Adrenal gland (tissue), 9 donors: ENCODE measurements at regions not wholly inside any gene's neighbourhood (a gene's known extent, or its start where the extent isn't known, plus 50 kb on each side); places are given as distances from the start of the nearest gene placed in this dataset.
"Not testable (repeated sequence)": the region's sequence is repeated elsewhere in the genome, so short reads cannot be mapped to it uniquely, and the experiment has no call there.

Experiments used
- DNase-seq, 7 donors: peaks; one replicate each; pipeline ENCODE4 v3.0.0-alpha.2; 2019 to 2020
- H3K27ac ChIP-seq, 5 donors: fragments of 200-600 bp; sonication (generic) in 4 of 5; 1 replicate in 3 of 5; 2 replicates in 2 of 5; pipeline versions ENCODE4 v1.5.1 to v1.8.0; 2016 to 2020; ENCODE audit warnings: mild to moderate bottlenecking in 1 of 5
- H3K27me3 ChIP-seq: fragments of 200-600 bp; 2 replicates; pipeline ENCODE4 v1.8.0; 2021
- H3K36me3 ChIP-seq, 2 donors: fragments of 200-600 bp; replicated peaks in 1 of 2; 1 replicate in 1 of 2; 2 replicates in 1 of 2; pipeline versions ENCODE4 v1.5.1 to v1.8.0; 2018 to 2022
- H3K4me1 ChIP-seq, 2 donors: fragments of 200-600 bp; replicated peaks in 1 of 2; 1 replicate in 1 of 2; 2 replicates in 1 of 2; pipeline versions ENCODE4 v1.5.1 to v1.8.0; 2018 to 2021
- H3K4me3 ChIP-seq, 4 donors: fragments of 200-600 bp; sonication (generic) in 3 of 4; one replicate each; pipeline ENCODE4 v1.5.1; 2016 to 2018
- H3K9me3 ChIP-seq, 3 donors: fragments of 200-600 bp; sonication (generic) in 1 of 3; replicated peaks in 1 of 3; 1 replicate in 2 of 3; 2 replicates in 1 of 3; pipeline versions ENCODE4 v1.5.1 to v1.8.0; 2016 to 2021
- POLR2A ChIP-seq, 2 donors: fragments of 450-650 bp; IDR thresholded peaks; one replicate each; pipeline ENCODE4 v1.6.1; 2017; ENCODE audit warnings: antibody characterized with exemption in 2 of 2, mild to moderate bottlenecking in 2 of 2, moderate library complexity in 1 of 2
- WGBS, 4 donors: extraction: QIAGEN DNeasy Blood & Tissue Kit in 2 of 4; methylation state at CpG; one replicate each; pipeline versions ENCODE4 v1.1.5 to v1.1.7; 2013 to 2017; 5-methylcytosine and 5-hydroxymethylcytosine counted together
- intact Hi-C, 2 donors: fragments of 100-400 bp; cut with DNase I; formaldehyde crosslinking; loops; one replicate each; pipeline versions ENCODE4 v1.14.1 to v1.15.0; 2022 to 2023
- TF ChIP-seq, protein P1 (sequence below), 6 experiments: fragments of 450-650 bp in 4 of 6; fragments of 200-600 bp in 2 of 6; sonication (generic) in 1 of 6; IDR thresholded peaks; 1 replicate in 5 of 6; 2 replicates in 1 of 6; pipeline versions ENCODE4 v1.5.1 to v1.8.0; 2016 to 2021; ENCODE audit warnings: antibody characterized with exemption in 6 of 6, mild to moderate bottlenecking in 2 of 6, moderate library complexity in 1 of 6
- donor health status: healthy with polysubstance abuse.
- donor health status: Bipolar disorder and iron deficiency.
- donor health status: DM: yes; HTN: yes; CAD: no.
- donor health status: DM: no; HTN: no; CAD: no.
- donor health status: DM: no; HTN: no; CAD: no.

GRCh38 chr4:64737026-64737853, 328.0 kb upstream of the TECRL start:
- Histone ChIP-seq H3K27ac (no peak overlapping the region), H3K4me1 (no peaks in the 10 kb centered on the region), H3K27me3 (no peaks in the 10 kb centered on the region), H3K4me3 (no peak overlapping the region), H3K36me3 (no peaks in the 10 kb centered on the region), H3K9me3 (no peaks in the 10 kb centered on the region)
- DNase-seq, result no peak
- intact Hi-C loops, result no loop called here
- TF ChIP-seq POLR2A (IDR thresholded peaks at IDR 0.05), result no peak
- TF ChIP-seq, protein P1, sequence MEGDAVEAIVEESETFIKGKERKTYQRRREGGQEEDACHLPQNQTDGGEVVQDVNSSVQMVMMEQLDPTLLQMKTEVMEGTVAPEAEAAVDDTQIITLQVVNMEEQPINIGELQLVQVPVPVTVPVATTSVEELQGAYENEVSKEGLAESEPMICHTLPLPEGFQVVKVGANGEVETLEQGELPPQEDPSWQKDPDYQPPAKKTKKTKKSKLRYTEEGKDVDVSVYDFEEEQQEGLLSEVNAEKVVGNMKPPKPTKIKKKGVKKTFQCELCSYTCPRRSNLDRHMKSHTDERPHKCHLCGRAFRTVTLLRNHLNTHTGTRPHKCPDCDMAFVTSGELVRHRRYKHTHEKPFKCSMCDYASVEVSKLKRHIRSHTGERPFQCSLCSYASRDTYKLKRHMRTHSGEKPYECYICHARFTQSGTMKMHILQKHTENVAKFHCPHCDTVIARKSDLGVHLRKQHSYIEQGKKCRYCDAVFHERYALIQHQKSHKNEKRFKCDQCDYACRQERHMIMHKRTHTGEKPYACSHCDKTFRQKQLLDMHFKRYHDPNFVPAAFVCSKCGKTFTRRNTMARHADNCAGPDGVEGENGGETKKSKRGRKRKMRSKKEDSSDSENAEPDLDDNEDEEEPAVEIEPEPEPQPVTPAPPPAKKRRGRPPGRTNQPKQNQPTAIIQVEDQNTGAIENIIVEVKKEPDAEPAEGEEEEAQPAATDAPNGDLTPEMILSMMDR (IDR thresholded peaks at IDR 0.05), result no peak
- 53 to 60% (median 58%) methylated on average over 2 of the region's 2 CpGs for WGBS, 4 donors

DNA sequence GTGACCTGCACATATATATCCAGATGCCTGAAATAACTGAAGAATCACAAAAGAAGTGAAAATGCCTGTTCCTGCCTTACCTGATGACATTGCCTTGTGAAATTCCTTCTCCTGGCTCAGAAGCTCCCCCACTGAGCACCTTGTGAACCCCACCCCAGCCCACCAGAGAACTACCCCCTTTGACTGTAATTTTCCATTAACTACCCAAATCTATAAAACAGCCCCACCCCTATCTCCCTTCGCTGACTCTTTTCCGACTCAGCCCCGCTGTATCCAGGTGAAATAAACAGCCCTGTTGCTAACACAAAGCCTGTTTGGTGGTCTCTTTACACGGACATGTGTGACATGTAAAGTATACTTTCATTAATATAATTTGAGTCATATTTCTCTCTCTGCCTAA, 320.3 kb upstream of the TECRL start:
- intact Hi-C loops, result no loop called here
- no peak for DNase-seq
- H3K9me3 ChIP-seq, result no peaks in the 10 kb centered on the region
- TF ChIP-seq, protein P1 (IDR thresholded peaks at IDR 0.05), result no peak
- TF ChIP-seq POLR2A (IDR thresholded peaks at IDR 0.05), result no peak
- no peaks in the 10 kb centered on the region for H3K4me1 ChIP-seq
- H3K27ac ChIP-seq, result no peak overlapping the region
- H3K36me3 ChIP-seq, result no peaks in the 10 kb centered on the region
- H3K4me3 ChIP-seq, result no peak overlapping the region
- no peaks in the 10 kb centered on the region for H3K27me3 ChIP-seq
- WGBS, 4 donors, result 31 to 50% (median 41%) methylated on average over 4 of the region's 4 CpGs

DNA sequence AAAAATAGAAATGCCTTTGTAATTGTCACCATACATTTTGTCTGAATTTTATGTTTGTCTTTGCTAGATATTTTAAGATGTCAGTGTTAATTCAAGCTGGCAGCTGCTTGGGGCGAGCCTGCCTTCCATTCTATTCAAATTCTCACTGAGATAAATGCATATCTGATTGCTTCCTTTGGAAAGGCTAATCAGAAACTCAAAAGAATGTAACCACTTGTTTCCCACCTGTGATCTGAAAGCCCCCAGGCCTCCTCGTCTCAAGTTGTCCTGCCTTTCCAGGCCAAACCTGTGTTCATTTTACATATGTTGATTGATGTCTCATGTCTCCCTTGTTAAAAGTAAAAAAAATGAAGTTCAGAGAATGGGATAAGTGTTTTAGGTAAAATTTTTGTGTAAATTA, 318.7 kb upstream of the TECRL start:
- WGBS, 4 donors, result 28 to 55% (median 47%) methylated on average over 2 of the region's 2 CpGs
- Histone ChIP-seq H3K27ac (no peak overlapping the region), H3K36me3 (no peaks in the 10 kb centered on the region), H3K4me3 (no peak overlapping the region), H3K4me1 (no peaks in the 10 kb centered on the region), H3K27me3 (no peaks in the 10 kb centered on the region), H3K9me3 (no peaks in the 10 kb centered on the region)
- no peak for TF ChIP-seq POLR2A (IDR thresholded peaks at IDR 0.05)
- TF ChIP-seq, protein P1 (IDR thresholded peaks at IDR 0.05), result no peak
- intact Hi-C loops, result no loop called here
- no peak for DNase-seq

- intact Hi-C loops, H3K4me3 ChIP-seq, H3K27ac ChIP-seq, H3K4me1 ChIP-seq, H3K27me3 ChIP-seq, H3K9me3 ChIP-seq, H3K36me3 ChIP-seq, DNase-seq: not testable (repeated sequence)
- 58 to 70% (median 67%) methylated on average over 5 of the region's 5 CpGs for WGBS, 4 donors
These were observed 318.1 kb upstream of the TECRL start for GRCh38 chr4:64727391-64727790.

- intact Hi-C loops, result no loop called here
- no peak for DNase-seq
- H3K4me1 ChIP-seq, result no peaks in the 10 kb centered on the region
- no peaks in the 10 kb centered on the region for H3K9me3 ChIP-seq
- WGBS, 4 donors, result 80 to 89% (median 86%) methylated on average over 7 to 9 of the region's 9 CpGs
- H3K27me3 ChIP-seq, result no peaks in the 10 kb centered on the region
- TF ChIP-seq, protein P1 (IDR thresholded peaks at IDR 0.05), result no peak
- no peak for TF ChIP-seq POLR2A (IDR thresholded peaks at IDR 0.05)
- H3K27ac ChIP-seq, result no peak overlapping the region
- no peak overlapping the region for H3K4me3 ChIP-seq
- H3K36me3 ChIP-seq, result no peaks in the 10 kb centered on the region
These were observed 315.4 kb upstream of the TECRL start for GRCh38 chr4:64724689-64725088.
